HuH-7 (cell line): ENCODE measurements at regions not wholly inside any gene's neighbourhood (a gene's known extent, or its start where the extent isn't known, plus 50 kb on each side); places are given as distances from the start of the nearest gene placed in this dataset.
"Not testable (repeated sequence)": the region's sequence is repeated elsewhere in the genome, so short reads cannot be mapped to it uniquely, and the experiment has no call there.

Experiments
- DNase-seq: peaks from one replicate; pipeline ENCODE4 v3.0.0; 2011; ENCODE audit warnings: low spot score

- DNase-seq = no peak
Observed at GRCh38 chr5:94102849-94103248, 361.4 kb upstream of the POU5F2 start.

- DNase-seq = not testable (repeated sequence)
Observed at GRCh38 chr5:94097384-94097783, 356.0 kb upstream of the POU5F2 start.

GRCh38 chr5:94094793-94095441 lies 353.5 kb upstream of the POU5F2 start:
- DNase-seq = peak; percentile 7

GRCh38 chr5:94093300-94093699 lies 351.9 kb upstream of the POU5F2 start:
- DNase-seq = no peak

- DNase-seq = not testable (repeated sequence)
Observed at GRCh38 chr5:94086635-94087034, 345.2 kb upstream of the POU5F2 start.

- DNase-seq = no peak
Observed at GRCh38 chr5:94086194-94086593, 344.8 kb upstream of the POU5F2 start.

- no peak for DNase-seq
Observed at GRCh38 chr5:94082405-94082804, 341.0 kb upstream of the POU5F2 start.

DNA sequence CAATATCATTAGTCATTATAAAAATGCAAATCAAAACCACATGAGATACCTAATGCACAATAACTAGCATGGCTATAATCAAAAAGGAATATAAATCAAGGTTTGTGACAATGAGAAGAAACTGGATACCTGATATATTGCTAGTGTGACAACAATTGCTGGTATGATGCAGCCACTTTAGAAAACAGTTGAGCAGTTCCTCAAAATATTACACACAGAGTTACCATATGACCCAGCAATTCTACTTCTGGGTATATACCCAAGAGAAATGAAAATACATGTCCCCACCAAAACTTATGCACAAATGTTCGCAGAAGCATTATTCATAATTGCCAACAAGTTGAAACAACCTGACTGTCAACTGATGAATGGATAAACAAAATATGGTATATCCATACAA lies 339.7 kb upstream of the POU5F2 start:
- no peak for DNase-seq

- no peak for DNase-seq
Observed at GRCh38 chr5:94080390-94080789, 339.0 kb upstream of the POU5F2 start.

DNA sequence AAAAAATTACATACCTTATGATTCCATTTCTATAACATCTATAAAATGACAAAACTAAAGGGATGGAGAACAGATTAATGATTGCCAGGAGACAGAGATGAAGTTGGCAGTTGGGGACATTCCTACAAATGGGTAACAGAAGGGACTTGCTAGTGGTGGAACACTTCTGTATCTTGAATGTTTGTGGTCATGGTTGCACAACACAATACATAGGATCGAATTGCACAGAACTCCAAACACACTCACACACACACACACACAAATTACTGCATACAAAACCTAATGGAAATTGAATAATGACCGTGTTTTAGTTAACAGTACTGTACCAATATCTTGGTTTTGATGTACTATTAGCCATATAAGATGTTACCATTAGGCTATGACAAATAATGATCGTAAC lies 330.7 kb upstream of the POU5F2 start:
- DNase-seq = no peak

DNA sequence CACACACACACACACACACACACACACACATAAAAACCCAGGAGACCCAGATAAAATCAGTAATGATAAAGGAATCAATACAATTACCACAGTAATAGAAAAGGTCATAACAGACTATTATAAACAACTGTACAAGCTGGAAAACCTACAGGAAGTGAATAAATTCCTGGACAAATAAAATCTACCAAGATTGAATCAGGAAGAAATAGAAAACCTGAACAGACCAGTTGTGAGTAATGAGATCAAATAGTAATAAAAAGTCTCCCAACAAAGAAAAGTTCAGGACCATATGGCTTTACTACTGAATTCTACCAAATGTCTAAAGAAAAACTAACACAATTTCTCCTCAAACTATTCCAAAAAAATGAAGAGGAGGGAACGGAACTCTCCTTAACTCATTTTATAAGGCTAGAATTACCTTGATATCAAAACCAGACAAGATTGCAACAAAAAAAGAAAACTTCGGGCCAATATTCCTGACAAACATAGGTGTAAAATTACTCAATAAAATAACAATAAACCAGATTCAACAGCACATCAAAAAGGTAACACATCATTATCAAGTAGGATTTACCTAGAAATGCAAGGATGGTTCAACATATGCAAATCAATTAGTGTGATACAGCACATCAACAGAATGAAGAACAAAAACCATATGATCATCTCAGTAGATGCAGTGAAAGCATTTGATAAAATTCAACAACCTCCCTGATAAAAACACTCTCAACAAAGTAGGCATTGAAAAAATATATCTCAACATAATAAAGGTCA lies 325.2 kb upstream of the POU5F2 start:
- DNase-seq = no peak

DNA sequence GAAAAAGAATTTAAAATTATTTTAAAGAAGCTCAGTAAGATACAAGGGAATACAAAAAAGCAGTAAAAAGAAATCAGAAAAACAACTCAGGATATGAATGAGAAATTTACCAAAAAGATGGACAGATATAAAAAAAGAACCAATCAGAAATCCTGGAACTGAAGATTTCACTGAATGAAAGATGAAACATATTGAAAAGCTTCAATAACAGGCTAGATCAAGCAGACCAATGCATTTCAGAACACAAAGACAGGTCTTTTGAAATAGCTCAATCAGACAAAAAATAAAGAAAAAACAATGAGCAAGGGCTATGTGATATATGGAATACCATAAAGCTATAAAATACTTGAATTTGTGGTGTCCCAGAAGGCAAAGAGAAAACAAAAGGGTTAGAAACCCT lies 322.6 kb upstream of the POU5F2 start:
- DNase-seq = no peak

- no peak for DNase-seq
Observed at GRCh38 chr5:94057655-94058054, 316.3 kb upstream of the POU5F2 start.

DNA sequence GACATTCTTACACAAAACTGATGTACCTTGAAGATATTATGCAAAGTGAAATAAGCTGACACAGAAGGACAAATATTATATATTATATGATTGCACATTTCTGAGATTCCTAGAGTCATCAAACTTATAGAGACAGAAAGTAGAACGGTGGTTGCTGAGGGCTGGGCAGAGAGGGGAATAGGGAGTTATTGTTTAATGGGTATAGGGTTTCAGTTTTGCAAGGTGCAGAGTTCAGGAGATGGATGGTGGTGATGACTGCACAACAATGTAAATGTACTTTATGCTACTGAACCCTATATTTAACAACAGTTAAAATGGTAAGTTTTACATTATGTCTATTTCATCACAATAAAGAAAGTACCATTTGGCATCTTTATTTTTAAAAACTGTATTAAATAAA lies 315.8 kb upstream of the POU5F2 start:
- no peak for DNase-seq

DNA sequence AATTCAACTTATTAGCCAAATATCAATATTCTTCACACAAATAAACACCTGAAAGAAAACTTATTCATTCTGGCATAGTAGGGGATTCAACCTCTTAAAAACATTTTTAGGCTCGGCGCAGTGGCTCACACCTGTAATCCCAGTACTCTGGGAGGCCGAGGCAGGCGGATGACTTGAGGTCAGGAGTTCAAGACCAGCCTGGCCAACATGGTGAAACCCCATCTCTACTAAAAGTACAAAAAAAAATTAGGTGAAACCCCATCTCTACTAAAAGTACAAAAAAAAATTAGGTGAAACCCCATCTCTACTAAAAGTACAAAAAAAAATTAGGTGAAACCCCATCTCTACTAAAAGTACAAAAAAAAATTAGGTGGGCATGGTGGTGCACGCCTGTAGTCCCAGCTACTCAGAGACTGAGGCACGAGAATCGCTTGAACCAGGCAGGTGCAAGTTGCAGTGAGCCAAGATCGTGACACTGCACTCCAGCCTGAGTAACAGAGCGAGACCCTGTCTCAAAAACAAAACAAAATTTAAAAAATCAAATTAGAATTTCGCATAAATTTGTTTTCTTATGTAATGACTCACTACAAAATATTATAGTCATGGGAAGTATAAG lies 308.0 kb upstream of the POU5F2 start:
- DNase-seq = not testable (repeated sequence)

DNA sequence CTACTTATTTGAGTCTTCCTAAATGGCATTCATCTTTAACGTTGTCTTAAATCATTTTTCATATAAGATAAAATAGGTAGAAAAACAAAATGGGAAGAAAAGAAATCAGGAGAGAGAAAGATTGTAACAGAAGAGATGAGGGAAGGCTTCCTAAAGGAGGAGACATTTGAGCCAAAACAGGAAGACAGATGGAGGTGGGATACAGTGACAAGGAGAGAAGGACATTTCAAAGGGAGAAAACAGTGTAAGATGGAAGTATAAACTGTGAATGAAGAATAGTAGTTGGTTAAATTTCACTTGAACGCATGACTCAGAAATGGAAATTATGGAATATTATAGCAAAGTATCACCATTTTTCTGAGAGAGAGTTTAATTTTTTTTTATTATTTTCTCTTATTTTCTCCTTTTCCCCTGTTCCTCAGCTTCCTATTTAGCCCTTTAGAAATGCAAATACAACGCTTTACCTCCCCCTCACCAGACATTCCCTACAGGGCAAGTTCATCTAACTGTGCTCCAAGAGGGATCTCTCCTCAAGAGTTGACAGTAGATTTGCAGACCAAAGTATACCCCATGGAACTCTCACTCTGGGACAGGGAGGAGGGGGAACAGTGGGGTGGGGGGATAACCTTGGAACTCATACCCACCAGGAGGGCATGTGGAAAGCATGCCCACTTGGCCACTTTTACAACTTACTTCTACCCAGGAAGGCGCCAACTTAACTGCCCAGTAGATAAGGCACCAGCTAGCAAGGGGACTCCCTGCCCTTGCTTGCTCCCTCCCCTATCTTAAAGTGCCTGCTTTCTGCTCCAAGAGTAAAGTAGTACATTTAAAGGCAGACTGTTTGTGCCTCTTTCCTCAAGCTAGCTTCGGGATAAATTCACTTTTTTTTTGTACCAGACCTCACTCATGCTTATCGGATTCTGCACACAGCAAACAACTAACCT lies 304.7 kb upstream of the POU5F2 start:
- no peak for DNase-seq

- no peak for DNase-seq
Observed at GRCh38 chr5:94043311-94043710, 301.9 kb upstream of the POU5F2 start.

GRCh38 chr5:94040591-94041148 lies 299.3 kb upstream of the POU5F2 start:
- no peak for DNase-seq

DNA sequence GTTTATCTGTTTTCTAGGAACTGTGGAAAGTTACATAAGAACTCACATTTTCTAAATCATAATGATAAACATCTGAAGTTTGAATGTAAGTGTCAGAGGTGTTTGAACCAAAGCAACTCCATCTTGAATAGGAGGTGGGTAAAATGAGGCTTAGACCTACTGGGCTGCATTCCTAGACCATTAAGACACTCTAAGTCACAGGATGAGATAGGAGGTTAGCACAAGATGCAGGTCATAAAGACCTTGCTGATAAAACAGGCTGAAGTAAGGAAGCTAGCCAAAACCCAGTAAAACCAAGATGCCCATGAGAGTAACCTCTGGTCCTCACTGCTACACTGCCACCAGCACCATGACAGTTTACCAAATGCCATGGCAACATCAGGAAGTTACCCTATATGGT lies 297.7 kb upstream of the POU5F2 start:
- no peak for DNase-seq

- DNase-seq = no peak
Observed at GRCh38 chr5:94031631-94032030, 290.2 kb upstream of the POU5F2 start.

DNA sequence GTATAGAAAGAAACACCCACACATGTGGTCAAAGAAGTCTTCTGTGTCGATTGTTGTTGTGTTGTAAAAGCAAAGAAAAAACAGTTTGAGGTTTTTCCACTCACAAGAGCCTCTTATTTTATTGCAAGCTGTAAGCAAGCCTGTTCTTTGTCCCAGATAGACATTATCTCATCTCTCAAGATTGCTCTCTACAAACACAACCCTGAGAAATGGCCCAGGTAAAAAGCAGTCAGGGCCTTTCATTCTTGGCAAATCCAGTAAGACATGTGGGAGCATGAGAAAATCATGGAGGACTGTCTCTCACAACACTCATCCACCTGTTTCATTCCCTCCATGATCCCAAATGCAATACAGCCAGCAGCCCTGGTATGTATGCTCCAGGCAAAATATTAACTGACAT lies 286.6 kb upstream of the POU5F2 start:
- no peak for DNase-seq

DNA sequence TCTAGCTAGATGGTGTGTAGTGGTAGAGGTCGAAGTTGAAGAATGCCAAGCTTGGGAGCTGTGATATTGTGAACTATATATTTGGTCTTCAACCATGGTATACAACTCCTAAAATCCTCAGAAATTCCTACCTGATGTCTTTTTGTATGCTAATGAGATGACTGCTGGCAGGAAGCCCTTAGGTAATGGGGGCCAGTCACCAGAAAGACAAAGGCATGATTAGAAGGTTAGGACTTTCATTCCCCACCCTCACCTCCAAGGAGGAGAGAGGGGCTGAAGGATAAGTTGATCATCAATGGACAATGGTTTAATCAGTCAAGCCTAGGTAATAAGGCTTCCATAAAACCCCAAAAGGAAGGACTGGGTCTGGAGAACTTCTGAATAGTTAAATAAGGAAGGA lies 285.7 kb upstream of the POU5F2 start:
- no peak for DNase-seq
